ENCODE measurements at regions not wholly inside any gene's neighbourhood (a gene's known extent, or its start where the extent isn't known, plus 50 kb on each side); places are given as distances from the start of the nearest gene placed in this dataset.

DNA sequence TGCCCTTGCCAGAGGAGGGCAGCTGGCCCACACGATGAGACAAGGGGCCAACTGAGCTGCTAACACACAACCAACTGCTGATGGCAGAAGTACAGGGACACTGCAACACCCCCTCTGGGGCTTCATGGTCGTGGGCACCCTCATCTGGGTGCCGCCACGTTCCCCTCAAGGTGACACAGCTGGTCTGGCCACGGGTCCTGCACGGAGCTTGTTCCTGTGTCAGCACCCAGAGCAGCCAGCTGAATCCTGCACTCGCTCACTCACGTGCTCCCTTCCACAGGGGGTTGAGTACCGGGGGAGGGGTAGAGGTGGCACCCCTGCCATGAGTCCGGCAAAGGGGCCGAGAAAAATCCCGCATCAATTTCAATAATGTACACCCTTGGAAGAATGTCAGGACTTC is 1319.1 kb downstream of the REEP3 start:
- intact Hi-C loops (cut with micrococcal nuclease; ENCODE audit: unreplicated experiment), result loop anchor here (10.0 kb wide), 1 partner anchor 796 kb away; no protein-coding TSS in a partner anchor
- CTCF ChIA-PET, result no interaction called here

DNA sequence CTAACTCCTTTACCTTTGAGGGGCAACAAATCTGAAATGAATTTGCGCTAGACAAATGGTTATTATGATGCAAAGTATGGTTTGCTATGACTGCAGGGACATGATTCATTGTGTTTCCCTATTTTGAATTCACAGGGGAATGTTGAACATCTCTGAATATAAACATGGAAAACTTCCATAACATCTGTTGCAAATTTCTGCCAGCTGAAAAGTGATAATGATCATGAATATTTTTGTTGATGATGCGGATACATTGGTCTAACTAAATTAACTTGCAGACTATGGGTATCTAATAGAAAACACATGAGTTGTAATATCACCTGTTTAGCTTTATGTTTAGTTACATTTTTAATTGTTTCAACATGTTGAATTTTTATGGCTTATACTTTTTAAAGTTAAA is 1325.5 kb downstream of the REEP3 start:
- intact Hi-C loops (cut with micrococcal nuclease; ENCODE audit: unreplicated experiment), result loop anchor here (10.0 kb wide), 1 partner anchor 802 kb away; no protein-coding TSS in a partner anchor
- Mint-ChIP-seq H3K4me1 (ENCODE audit: low read depth, unreplicated experiment) (no peaks in the 10 kb centered on the region), H3K36me3 (ENCODE audit: insufficient read depth, unreplicated experiment) (no peaks in the 10 kb centered on the region), H3K4me3 (ENCODE audit: unreplicated experiment) (no peak overlapping the region), H3K27me3 (ENCODE audit: insufficient read depth, unreplicated experiment) (no peaks in the 10 kb centered on the region), H3K27ac (ENCODE audit: unreplicated experiment) (no peak overlapping the region), H3K9me3 (ENCODE audit: unreplicated experiment) (no peaks in the 10 kb centered on the region)
- H3K4me1 ChIP-seq, result no peaks in the 10 kb centered on the region
- no peak for DNase-seq
- ChIA-PET POLR2A (no interaction called here), CTCF (no interaction called here)
- no TSS peak for BruUV-seq (replicated peaks)
- H3K4me3 ChIP-seq (ENCODE audit: low read depth, low read length), result no peak overlapping the region
- TF ChIP-seq, protein P1, sequence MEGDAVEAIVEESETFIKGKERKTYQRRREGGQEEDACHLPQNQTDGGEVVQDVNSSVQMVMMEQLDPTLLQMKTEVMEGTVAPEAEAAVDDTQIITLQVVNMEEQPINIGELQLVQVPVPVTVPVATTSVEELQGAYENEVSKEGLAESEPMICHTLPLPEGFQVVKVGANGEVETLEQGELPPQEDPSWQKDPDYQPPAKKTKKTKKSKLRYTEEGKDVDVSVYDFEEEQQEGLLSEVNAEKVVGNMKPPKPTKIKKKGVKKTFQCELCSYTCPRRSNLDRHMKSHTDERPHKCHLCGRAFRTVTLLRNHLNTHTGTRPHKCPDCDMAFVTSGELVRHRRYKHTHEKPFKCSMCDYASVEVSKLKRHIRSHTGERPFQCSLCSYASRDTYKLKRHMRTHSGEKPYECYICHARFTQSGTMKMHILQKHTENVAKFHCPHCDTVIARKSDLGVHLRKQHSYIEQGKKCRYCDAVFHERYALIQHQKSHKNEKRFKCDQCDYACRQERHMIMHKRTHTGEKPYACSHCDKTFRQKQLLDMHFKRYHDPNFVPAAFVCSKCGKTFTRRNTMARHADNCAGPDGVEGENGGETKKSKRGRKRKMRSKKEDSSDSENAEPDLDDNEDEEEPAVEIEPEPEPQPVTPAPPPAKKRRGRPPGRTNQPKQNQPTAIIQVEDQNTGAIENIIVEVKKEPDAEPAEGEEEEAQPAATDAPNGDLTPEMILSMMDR (IDR thresholded peaks at IDR 0.05; ENCODE audit: insufficient read depth in 1 of 2, low read depth in 1 of 2, low read length in 1 of 2, severe bottlenecking in 1 of 2, unreplicated experiment in 1 of 2), result no peak
- H3K9me3 ChIP-seq, result no peaks in the 10 kb centered on the region
- no peaks in the 10 kb centered on the region for H3K27me3 ChIP-seq (replicated peaks; ENCODE audit: control insufficient read depth, insufficient read depth, low read length)
- H3K36me3 ChIP-seq (ENCODE audit: control insufficient read depth, insufficient read depth, low read length), result no peaks in the 10 kb centered on the region

More for the DNA sequence above, 1319.1 kb downstream of the REEP3 start:
- Mint-ChIP-seq H3K9me3 (ENCODE audit: unreplicated experiment) (peaks cover 10% of the 10 kb centered on the region), H3K27ac (ENCODE audit: unreplicated experiment) (no peak overlapping the region), H3K4me1 (ENCODE audit: low read depth, unreplicated experiment) (no peaks in the 10 kb centered on the region), H3K27me3 (ENCODE audit: insufficient read depth, unreplicated experiment) (no peaks in the 10 kb centered on the region), H3K36me3 (ENCODE audit: insufficient read depth, unreplicated experiment) (no peaks in the 10 kb centered on the region), H3K4me3 (ENCODE audit: unreplicated experiment) (no peak overlapping the region)
- POLR2A ChIA-PET, result no interaction called here
- TF ChIP-seq, protein P1 (IDR thresholded peaks at IDR 0.05; ENCODE audit: insufficient read depth in 1 of 2, low read depth in 1 of 2, low read length in 1 of 2, severe bottlenecking in 1 of 2, unreplicated experiment in 1 of 2), result no peak
- no peaks in the 10 kb centered on the region for H3K36me3 ChIP-seq (ENCODE audit: control insufficient read depth, insufficient read depth, low read length)
- H3K9me3 ChIP-seq, result no peaks in the 10 kb centered on the region; the same call in 1 of the 2 replicates
- no peak overlapping the region for H3K4me3 ChIP-seq (ENCODE audit: low read depth, low read length)
- no peak for DNase-seq
- H3K27me3 ChIP-seq (replicated peaks; ENCODE audit: control insufficient read depth, insufficient read depth, low read length), result no peaks in the 10 kb centered on the region
- no TSS peak for BruUV-seq (replicated peaks)
- H3K4me1 ChIP-seq, result no peaks in the 10 kb centered on the region

DNA sequence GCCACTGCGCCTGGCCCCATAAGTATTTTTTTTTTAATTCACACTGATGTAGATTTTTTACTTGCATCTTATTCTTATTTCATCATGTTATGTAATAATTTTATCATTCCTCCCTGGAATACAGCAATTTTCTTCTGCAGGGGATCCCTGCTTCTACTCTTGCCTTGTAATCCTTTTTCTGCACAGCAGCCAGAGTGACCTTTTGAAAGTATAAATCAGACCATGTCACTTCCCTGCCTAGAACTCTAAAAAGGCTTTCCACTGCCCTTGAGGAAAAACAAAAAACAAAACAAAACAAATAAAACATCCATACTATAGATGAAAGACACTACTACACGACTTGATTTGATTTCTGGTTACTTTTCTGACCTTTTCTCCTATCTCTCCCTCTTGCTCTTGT is 1334.7 kb downstream of the REEP3 start:
- intact Hi-C loops (cut with micrococcal nuclease; ENCODE audit: unreplicated experiment), result no loop called here
- BruUV-seq (replicated peaks), result no TSS peak
- CTCF ChIA-PET, result interaction anchor here (0.5 kb wide), 1 partner anchor 814 kb away, joined by 3 read pairs; no protein-coding TSS in a partner anchor

More for the DNA sequence above, 1334.7 kb downstream of the REEP3 start:
- Histone ChIP-seq H3K27me3 (replicated peaks; ENCODE audit: control insufficient read depth, insufficient read depth, low read length) (no peaks in the 10 kb centered on the region), H3K4me3 (ENCODE audit: low read depth, low read length) (no peak overlapping the region), H3K9me3 (no peaks in the 10 kb centered on the region), H3K36me3 (ENCODE audit: control insufficient read depth, insufficient read depth, low read length) (no peaks in the 10 kb centered on the region), H3K4me1 (no peaks in the 10 kb centered on the region)
- no peaks in the 10 kb centered on the region for H3K9me3 Mint-ChIP-seq (ENCODE audit: unreplicated experiment)
- H3K36me3 Mint-ChIP-seq (ENCODE audit: insufficient read depth, unreplicated experiment), result no peaks in the 10 kb centered on the region
- H3K27ac Mint-ChIP-seq (ENCODE audit: unreplicated experiment), result no peak overlapping the region
- POLR2A ChIA-PET, result no interaction called here
- TF ChIP-seq, protein P1 (IDR thresholded peaks at IDR 0.05; ENCODE audit: insufficient read depth in 1 of 2, low read depth in 1 of 2, low read length in 1 of 2, severe bottlenecking in 1 of 2, unreplicated experiment in 1 of 2), result no peak
- H3K4me1 Mint-ChIP-seq (ENCODE audit: low read depth, unreplicated experiment), result no peaks in the 10 kb centered on the region
- no peak overlapping the region for H3K4me3 Mint-ChIP-seq (ENCODE audit: unreplicated experiment)
- DNase-seq, result no peak
- no peaks in the 10 kb centered on the region for H3K27me3 Mint-ChIP-seq (ENCODE audit: insufficient read depth, unreplicated experiment)

Data from Caco-2 (cell line).